Lower leg skin (tissue), 3 donors: ENCODE measurements at regions not wholly inside any gene's neighbourhood (a gene's known extent, or its start where the extent isn't known, plus 50 kb on each side); places are given as distances from the start of the nearest gene placed in this dataset.

Experiments
- POLR2A ChIP-seq, 2 donors: fragments of 450-650 bp; IDR thresholded peaks; one replicate each; pipeline ENCODE4 v1.6.1; 2016 to 2017; ENCODE audit warnings: antibody characterized with exemption in 2 of 2, mild to moderate bottlenecking in 1 of 2, moderate library complexity in 1 of 2
- TF ChIP-seq, protein P1 (sequence below), 3 donors: fragments of 450-650 bp; IDR thresholded peaks; one replicate each; pipeline ENCODE4 v1.5.1; 2016; ENCODE audit warnings: antibody characterized with exemption in 3 of 3, mild to moderate bottlenecking in 3 of 3, moderate library complexity in 2 of 3

DNA sequence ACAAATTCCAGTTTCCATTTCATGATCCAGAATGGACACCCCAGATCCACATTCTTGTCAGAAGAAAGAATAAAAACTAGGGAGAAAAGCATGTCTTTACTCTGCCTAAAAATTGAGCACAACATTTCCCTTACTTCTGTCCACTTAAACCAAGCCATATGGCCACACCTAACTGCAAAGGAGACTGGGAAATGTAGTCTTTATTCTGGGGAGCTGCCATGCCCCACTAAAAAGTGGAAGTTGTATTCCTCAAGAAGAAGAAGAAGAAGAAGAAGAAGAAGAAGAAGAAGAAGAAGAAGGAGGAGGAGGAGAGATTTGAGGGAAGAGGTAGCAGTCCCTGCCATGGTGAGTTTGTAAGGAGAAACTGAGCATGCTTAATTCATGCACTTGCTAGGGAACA lies 84.5 kb downstream of the GPR65 start:
- TF ChIP-seq, protein P1, sequence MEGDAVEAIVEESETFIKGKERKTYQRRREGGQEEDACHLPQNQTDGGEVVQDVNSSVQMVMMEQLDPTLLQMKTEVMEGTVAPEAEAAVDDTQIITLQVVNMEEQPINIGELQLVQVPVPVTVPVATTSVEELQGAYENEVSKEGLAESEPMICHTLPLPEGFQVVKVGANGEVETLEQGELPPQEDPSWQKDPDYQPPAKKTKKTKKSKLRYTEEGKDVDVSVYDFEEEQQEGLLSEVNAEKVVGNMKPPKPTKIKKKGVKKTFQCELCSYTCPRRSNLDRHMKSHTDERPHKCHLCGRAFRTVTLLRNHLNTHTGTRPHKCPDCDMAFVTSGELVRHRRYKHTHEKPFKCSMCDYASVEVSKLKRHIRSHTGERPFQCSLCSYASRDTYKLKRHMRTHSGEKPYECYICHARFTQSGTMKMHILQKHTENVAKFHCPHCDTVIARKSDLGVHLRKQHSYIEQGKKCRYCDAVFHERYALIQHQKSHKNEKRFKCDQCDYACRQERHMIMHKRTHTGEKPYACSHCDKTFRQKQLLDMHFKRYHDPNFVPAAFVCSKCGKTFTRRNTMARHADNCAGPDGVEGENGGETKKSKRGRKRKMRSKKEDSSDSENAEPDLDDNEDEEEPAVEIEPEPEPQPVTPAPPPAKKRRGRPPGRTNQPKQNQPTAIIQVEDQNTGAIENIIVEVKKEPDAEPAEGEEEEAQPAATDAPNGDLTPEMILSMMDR (IDR thresholded peaks at IDR 0.05) = no peak
- no peak for TF ChIP-seq POLR2A (IDR thresholded peaks at IDR 0.05)
